ENCODE measurements at regions not wholly inside any gene's neighbourhood (a gene's known extent, or its start where the extent isn't known, plus 50 kb on each side); places are given as distances from the start of the nearest gene placed in this dataset.
"Not testable (repeated sequence)": the region's sequence is repeated elsewhere in the genome, so short reads cannot be mapped to it uniquely, and the experiment has no call there.

GRCh38 chr16:79995315-79995714 is 394.8 kb upstream of the MAF start:
- H3K27me3 ChIP-seq (ENCODE audit: control insufficient read depth in 1 of 2, insufficient read depth in 2 of 2, low read length in 2 of 2), result no peaks in the 10 kb centered on the region
- H3K9me3 ChIP-seq (ENCODE audit: low read length), result no peaks in the 10 kb centered on the region
- no peaks in the 10 kb centered on the region for H3K36me3 ChIP-seq (ENCODE audit: insufficient read depth, low read length)
- H3K4me1 ChIP-seq (ENCODE audit: insufficient read depth, low read length), result no peaks in the 10 kb centered on the region
- H3K9ac ChIP-seq (ENCODE audit: low read length), result no peak overlapping the region
- H3K27ac ChIP-seq (ENCODE audit: low read depth, low read length), result no peak overlapping the region
- no peak overlapping the region for H3K4me3 ChIP-seq (ENCODE audit: low read depth in 1 of 2, low read length in 2 of 2)

- H3K27me3 ChIP-seq (ENCODE audit: control insufficient read depth in 1 of 2, insufficient read depth in 2 of 2, low read length in 2 of 2), result no peaks in the 10 kb centered on the region
- no peak overlapping the region for H3K9ac ChIP-seq (ENCODE audit: low read length)
- H3K9me3 ChIP-seq (ENCODE audit: low read length), result no peaks in the 10 kb centered on the region
- no peaks in the 10 kb centered on the region for H3K4me1 ChIP-seq (ENCODE audit: insufficient read depth, low read length)
- H3K27ac ChIP-seq (ENCODE audit: low read depth, low read length), result no peak overlapping the region
- H3K36me3 ChIP-seq (ENCODE audit: insufficient read depth, low read length), result no peaks in the 10 kb centered on the region
- H3K4me3 ChIP-seq (ENCODE audit: low read depth in 1 of 2, low read length in 2 of 2), result no peak overlapping the region
Observed at GRCh38 chr16:79994418-79994817, 393.9 kb upstream of the MAF start.

- Histone ChIP-seq H3K4me3 (ENCODE audit: low read depth in 1 of 2, low read length in 2 of 2) (no peak overlapping the region), H3K4me1 (ENCODE audit: insufficient read depth, low read length) (no peaks in the 10 kb centered on the region), H3K9me3 (ENCODE audit: low read length) (no peaks in the 10 kb centered on the region), H3K36me3 (ENCODE audit: insufficient read depth, low read length) (no peaks in the 10 kb centered on the region), H3K27me3 (ENCODE audit: control insufficient read depth in 1 of 2, insufficient read depth in 2 of 2, low read length in 2 of 2) (no peaks in the 10 kb centered on the region), H3K9ac (ENCODE audit: low read length) (no peak overlapping the region), H3K27ac (ENCODE audit: low read depth, low read length) (no peak overlapping the region)
Observed at GRCh38 chr16:79993629-79994209, 393.2 kb upstream of the MAF start.

GRCh38 chr16:79991969-79992368 is 391.4 kb upstream of the MAF start:
- H3K27ac ChIP-seq (ENCODE audit: low read depth, low read length), result no peak overlapping the region
- H3K9ac ChIP-seq (ENCODE audit: low read length), result no peak overlapping the region
- no peaks in the 10 kb centered on the region for H3K9me3 ChIP-seq (ENCODE audit: low read length)
- H3K36me3 ChIP-seq (ENCODE audit: insufficient read depth, low read length), result no peaks in the 10 kb centered on the region
- H3K4me1 ChIP-seq (ENCODE audit: insufficient read depth, low read length), result no peaks in the 10 kb centered on the region
- H3K27me3 ChIP-seq (ENCODE audit: control insufficient read depth in 1 of 2, insufficient read depth in 2 of 2, low read length in 2 of 2), result no peaks in the 10 kb centered on the region
- H3K4me3 ChIP-seq (ENCODE audit: low read depth in 1 of 2, low read length in 2 of 2), result no peak overlapping the region

- Histone ChIP-seq H3K36me3 (ENCODE audit: insufficient read depth, low read length) (no peaks in the 10 kb centered on the region), H3K27ac (ENCODE audit: low read depth, low read length) (no peak overlapping the region), H3K9me3 (ENCODE audit: low read length) (no peaks in the 10 kb centered on the region), H3K9ac (ENCODE audit: low read length) (no peak overlapping the region), H3K4me1 (ENCODE audit: insufficient read depth, low read length) (no peaks in the 10 kb centered on the region), H3K4me3 (ENCODE audit: low read depth in 1 of 2, low read length in 2 of 2) (no peak overlapping the region), H3K27me3 (ENCODE audit: control insufficient read depth in 1 of 2, insufficient read depth in 2 of 2, low read length in 2 of 2) (no peaks in the 10 kb centered on the region)
Observed at GRCh38 chr16:79988721-79989220, 388.2 kb upstream of the MAF start.

GRCh38 chr16:79988089-79988488 is 387.6 kb upstream of the MAF start:
- no peaks in the 10 kb centered on the region for H3K36me3 ChIP-seq (ENCODE audit: insufficient read depth, low read length)
- no peak overlapping the region for H3K27ac ChIP-seq (ENCODE audit: low read depth, low read length)
- no peaks in the 10 kb centered on the region for H3K9me3 ChIP-seq (ENCODE audit: low read length)
- no peak overlapping the region for H3K4me3 ChIP-seq (ENCODE audit: low read depth in 1 of 2, low read length in 2 of 2)
- H3K27me3 ChIP-seq (ENCODE audit: control insufficient read depth in 1 of 2, insufficient read depth in 2 of 2, low read length in 2 of 2), result no peaks in the 10 kb centered on the region
- no peaks in the 10 kb centered on the region for H3K4me1 ChIP-seq (ENCODE audit: insufficient read depth, low read length)
- no peak overlapping the region for H3K9ac ChIP-seq (ENCODE audit: low read length)

GRCh38 chr16:79986352-79986751 is 385.8 kb upstream of the MAF start:
- no peak overlapping the region for H3K27ac ChIP-seq (ENCODE audit: low read depth, low read length)
- H3K4me3 ChIP-seq (ENCODE audit: low read depth in 1 of 2, low read length in 2 of 2), result no peak overlapping the region
- no peaks in the 10 kb centered on the region for H3K4me1 ChIP-seq (ENCODE audit: insufficient read depth, low read length)
- no peak overlapping the region for H3K9ac ChIP-seq (ENCODE audit: low read length)
- no peaks in the 10 kb centered on the region for H3K9me3 ChIP-seq (ENCODE audit: low read length)
- no peaks in the 10 kb centered on the region for H3K36me3 ChIP-seq (ENCODE audit: insufficient read depth, low read length)
- no peaks in the 10 kb centered on the region for H3K27me3 ChIP-seq (ENCODE audit: control insufficient read depth in 1 of 2, insufficient read depth in 2 of 2, low read length in 2 of 2)

- H3K27me3 ChIP-seq (ENCODE audit: control insufficient read depth in 1 of 2, insufficient read depth in 2 of 2, low read length in 2 of 2), result no peaks in the 10 kb centered on the region
- H3K9ac ChIP-seq (ENCODE audit: low read length), result no peak overlapping the region
- no peaks in the 10 kb centered on the region for H3K36me3 ChIP-seq (ENCODE audit: insufficient read depth, low read length)
- no peak overlapping the region for H3K4me3 ChIP-seq (ENCODE audit: low read depth in 1 of 2, low read length in 2 of 2)
- H3K9me3 ChIP-seq (ENCODE audit: low read length), result no peaks in the 10 kb centered on the region
- no peak overlapping the region for H3K27ac ChIP-seq (ENCODE audit: low read depth, low read length)
- H3K4me1 ChIP-seq (ENCODE audit: insufficient read depth, low read length), result no peaks in the 10 kb centered on the region
Observed at GRCh38 chr16:79985606-79986005, 385.1 kb upstream of the MAF start.

- not testable (repeated sequence) for H3K4me1 ChIP-seq (ENCODE audit: insufficient read depth, low read length); H3K4me3 ChIP-seq (ENCODE audit: low read depth in 1 of 2, low read length in 2 of 2); H3K9ac ChIP-seq (ENCODE audit: low read length); H3K27ac ChIP-seq (ENCODE audit: low read depth, low read length); H3K27me3 ChIP-seq (ENCODE audit: control insufficient read depth in 1 of 2, insufficient read depth in 2 of 2, low read length in 2 of 2); H3K36me3 ChIP-seq (ENCODE audit: insufficient read depth, low read length); H3K9me3 ChIP-seq (ENCODE audit: low read length)
Observed at GRCh38 chr16:79984149-79984548, 383.6 kb upstream of the MAF start.

- no peak overlapping the region for H3K9ac ChIP-seq (ENCODE audit: low read length)
- no peaks in the 10 kb centered on the region for H3K9me3 ChIP-seq (ENCODE audit: low read length)
- no peaks in the 10 kb centered on the region for H3K27me3 ChIP-seq (ENCODE audit: control insufficient read depth in 1 of 2, insufficient read depth in 2 of 2, low read length in 2 of 2)
- no peak overlapping the region for H3K4me3 ChIP-seq (ENCODE audit: low read depth in 1 of 2, low read length in 2 of 2)
- no peaks in the 10 kb centered on the region for H3K4me1 ChIP-seq (ENCODE audit: insufficient read depth, low read length)
- H3K36me3 ChIP-seq (ENCODE audit: insufficient read depth, low read length), result no peaks in the 10 kb centered on the region
- no peak overlapping the region for H3K27ac ChIP-seq (ENCODE audit: low read depth, low read length)
Observed at GRCh38 chr16:79982862-79983261, 382.3 kb upstream of the MAF start.

- H3K4me1 ChIP-seq (ENCODE audit: insufficient read depth, low read length), result no peaks in the 10 kb centered on the region
- H3K9me3 ChIP-seq (ENCODE audit: low read length), result no peaks in the 10 kb centered on the region
- no peak overlapping the region for H3K9ac ChIP-seq (ENCODE audit: low read length)
Observed at GRCh38 chr16:79982361-79982760, 381.8 kb upstream of the MAF start.

GRCh38 chr16:79981814-79982213 is 381.3 kb upstream of the MAF start:
- no peaks in the 10 kb centered on the region for H3K9me3 ChIP-seq (ENCODE audit: low read length)
- H3K4me3 ChIP-seq (ENCODE audit: low read depth in 1 of 2, low read length in 2 of 2), result no peak overlapping the region
- H3K36me3 ChIP-seq (ENCODE audit: insufficient read depth, low read length), result no peaks in the 10 kb centered on the region
- no peak overlapping the region for H3K9ac ChIP-seq (ENCODE audit: low read length)
- H3K27ac ChIP-seq (ENCODE audit: low read depth, low read length), result no peak overlapping the region
- no peaks in the 10 kb centered on the region for H3K4me1 ChIP-seq (ENCODE audit: insufficient read depth, low read length)
- no peaks in the 10 kb centered on the region for H3K27me3 ChIP-seq (ENCODE audit: control insufficient read depth in 1 of 2, insufficient read depth in 2 of 2, low read length in 2 of 2)

More at GRCh38 chr16:79982361-79982760, 381.8 kb upstream of the MAF start:
- Histone ChIP-seq H3K4me3 (ENCODE audit: low read depth in 1 of 2, low read length in 2 of 2) (no peak overlapping the region), H3K27ac (ENCODE audit: low read depth, low read length) (no peak overlapping the region), H3K27me3 (ENCODE audit: control insufficient read depth in 1 of 2, insufficient read depth in 2 of 2, low read length in 2 of 2) (no peaks in the 10 kb centered on the region), H3K36me3 (ENCODE audit: insufficient read depth, low read length) (no peaks in the 10 kb centered on the region)
